ENCODE measurements at regions not wholly inside any gene's neighbourhood (a gene's known extent, or its start where the extent isn't known, plus 50 kb on each side); places are given as distances from the start of the nearest gene placed in this dataset.

GRCh38 chr2:215210082-215210481 lies 71.7 kb upstream of the ABCA12 start:
- peaks cover 11% of the 10 kb centered on the region for H3K9me3 ChIP-seq (ENCODE audit: control insufficient read depth, insufficient read depth, low read length)
- no peak overlapping the region for H3K4me3 ChIP-seq (ENCODE audit: low read depth, low read length)
- POLR2A ChIA-PET: no interaction called here
- no peaks in the 10 kb centered on the region for H3K27me3 ChIP-seq (ENCODE audit: control insufficient read depth, insufficient read depth, low read length)
- TF ChIP-seq CTCF (IDR thresholded peaks at IDR 0.05; ENCODE audit: low read depth, low read length): no peak
- CTCF ChIA-PET: no interaction called here
- no peak overlapping the region for H3K27ac ChIP-seq (ENCODE audit: low read depth, low read length)
- no peak for DNase-seq (ENCODE audit: low read depth, low spot score)

GRCh38 chr2:215207791-215208367 lies 69.5 kb upstream of the ABCA12 start:
- peaks cover 11% of the 10 kb centered on the region for H3K9me3 ChIP-seq (ENCODE audit: control insufficient read depth, insufficient read depth, low read length)
- H3K4me3 ChIP-seq (ENCODE audit: low read depth, low read length): no peak overlapping the region
- ChIA-PET CTCF (no interaction called here), POLR2A (no interaction called here)
- H3K27ac ChIP-seq (ENCODE audit: low read depth, low read length): no peak overlapping the region
- H3K27me3 ChIP-seq (ENCODE audit: control insufficient read depth, insufficient read depth, low read length): no peaks in the 10 kb centered on the region
- TF ChIP-seq CTCF (IDR thresholded peaks at IDR 0.05; ENCODE audit: low read depth, low read length): no peak
- DNase-seq (ENCODE audit: low read depth, low spot score): no peak

GRCh38 chr2:215207041-215207440 lies 68.6 kb upstream of the ABCA12 start:
- Histone ChIP-seq H3K9me3 (ENCODE audit: control insufficient read depth, insufficient read depth, low read length) (peaks cover 11% of the 10 kb centered on the region), H3K4me3 (ENCODE audit: low read depth, low read length) (no peak overlapping the region), H3K27ac (ENCODE audit: low read depth, low read length) (no peak overlapping the region), H3K27me3 (ENCODE audit: control insufficient read depth, insufficient read depth, low read length) (no peaks in the 10 kb centered on the region)
- ChIA-PET POLR2A (no interaction called here), CTCF (no interaction called here)
- no peak for DNase-seq (ENCODE audit: low read depth, low spot score)
- no peak for TF ChIP-seq CTCF (IDR thresholded peaks at IDR 0.05; ENCODE audit: low read depth, low read length)

GRCh38 chr2:215205787-215206186 lies 67.4 kb upstream of the ABCA12 start:
- DNase-seq (ENCODE audit: low read depth, low spot score): no peak
- no peak for TF ChIP-seq CTCF (IDR thresholded peaks at IDR 0.05; ENCODE audit: low read depth, low read length)
- CTCF ChIA-PET: no interaction called here
- Histone ChIP-seq H3K27ac (ENCODE audit: low read depth, low read length) (no peak overlapping the region), H3K9me3 (ENCODE audit: control insufficient read depth, insufficient read depth, low read length) (peaks cover 11% of the 10 kb centered on the region), H3K27me3 (ENCODE audit: control insufficient read depth, insufficient read depth, low read length) (no peaks in the 10 kb centered on the region), H3K4me3 (ENCODE audit: low read depth, low read length) (no peak overlapping the region)
- POLR2A ChIA-PET: no interaction called here

GRCh38 chr2:215191477-215191876 lies 53.1 kb upstream of the ABCA12 start:
- DNase-seq (ENCODE audit: low read depth, low spot score): no peak
- Histone ChIP-seq H3K27ac (ENCODE audit: low read depth, low read length) (no peak overlapping the region), H3K9me3 (ENCODE audit: control insufficient read depth, insufficient read depth, low read length) (no peaks in the 10 kb centered on the region), H3K4me3 (ENCODE audit: low read depth, low read length) (no peak overlapping the region), H3K27me3 (ENCODE audit: control insufficient read depth, insufficient read depth, low read length) (no peaks in the 10 kb centered on the region)
- CTCF ChIA-PET: no interaction called here
- TF ChIP-seq CTCF (IDR thresholded peaks at IDR 0.05; ENCODE audit: low read depth, low read length): no peak
- POLR2A ChIA-PET: no interaction called here
